ENCODE measurements at regions not wholly inside any gene's neighbourhood (a gene's known extent, or its start where the extent isn't known, plus 50 kb on each side); places are given as distances from the start of the nearest gene placed in this dataset.

GRCh38 chr13:18996221-18996620 is 185.4 kb downstream of the TUBA3C start:
- DNase-seq, result no peak
- Histone ChIP-seq H3K36me3 (ENCODE audit: control insufficient read depth, insufficient read depth, low read length) (no peaks in the 10 kb centered on the region), H3K27ac (ENCODE audit: low read length) (no peak overlapping the region), H3K4me3 (ENCODE audit: low read length) (no peak overlapping the region), H3K27me3 (ENCODE audit: control insufficient read depth, insufficient read depth, low read length) (no peaks in the 10 kb centered on the region), H3K4me1 (ENCODE audit: control insufficient read depth, insufficient read depth, low read length) (no peaks in the 10 kb centered on the region), H3K9me3 (ENCODE audit: control insufficient read depth, insufficient read depth, low read length) (peaks cover 15% of the 10 kb centered on the region)
- no peak for ATAC-seq
- H3K9me3 Mint-ChIP-seq, result peaks cover 45 to 54% of the 10 kb centered on the region in 2 donors
- WGBS (ENCODE audit: insufficient coverage), result 50% methylated on average over 2 of the region's 2 CpGs
- no peaks in the 10 kb centered on the region for H3K4me1 Mint-ChIP-seq
- no peak for TF ChIP-seq CTCF (IDR thresholded peaks at IDR 0.05)
- H3K36me3 Mint-ChIP-seq, result peaks cover 7% of the 10 kb centered on the region
- H3K27me3 Mint-ChIP-seq (ENCODE audit: low read depth in 2 of 2), result no peaks in the 10 kb centered on the region
- H3K27ac Mint-ChIP-seq, result no peak overlapping the region
- intact Hi-C loops (cut with micrococcal nuclease), result no loop called here
- H3K4me3 Mint-ChIP-seq, result no peak overlapping the region

- no peak for ATAC-seq
- WGBS (ENCODE audit: insufficient coverage), result 72% methylated on average over 1 of the region's 1 CpG
- Mint-ChIP-seq H3K4me1 (no peaks in the 10 kb centered on the region), H3K9me3 (peaks cover 45 to 55% of the 10 kb centered on the region in 2 donors), H3K27ac (no peak overlapping the region), H3K27me3 (ENCODE audit: low read depth in 2 of 2) (no peaks in the 10 kb centered on the region), H3K36me3 (peaks cover 7% of the 10 kb centered on the region), H3K4me3 (no peak overlapping the region)
- Histone ChIP-seq H3K36me3 (ENCODE audit: control insufficient read depth, insufficient read depth, low read length) (no peaks in the 10 kb centered on the region), H3K4me3 (ENCODE audit: low read length) (no peak overlapping the region), H3K27ac (ENCODE audit: low read length) (no peak overlapping the region), H3K4me1 (ENCODE audit: control insufficient read depth, insufficient read depth, low read length) (no peaks in the 10 kb centered on the region), H3K9me3 (ENCODE audit: control insufficient read depth, insufficient read depth, low read length) (peaks cover 15% of the 10 kb centered on the region), H3K27me3 (ENCODE audit: control insufficient read depth, insufficient read depth, low read length) (no peaks in the 10 kb centered on the region)
- no peak for TF ChIP-seq CTCF (IDR thresholded peaks at IDR 0.05)
- DNase-seq, result no peak
- intact Hi-C loops (cut with micrococcal nuclease), result no loop called here
Measured at GRCh38 chr13:18995259-18995873, 186.3 kb downstream of the TUBA3C start.

GRCh38 chr13:18993884-18994660 is 187.6 kb downstream of the TUBA3C start:
- H3K4me3 Mint-ChIP-seq, result no peak overlapping the region
- H3K27ac Mint-ChIP-seq, result no peak overlapping the region
- H3K9me3 ChIP-seq (ENCODE audit: control insufficient read depth, insufficient read depth, low read length), result peaks cover 15% of the 10 kb centered on the region
- H3K36me3 ChIP-seq (ENCODE audit: control insufficient read depth, insufficient read depth, low read length), result no peaks in the 10 kb centered on the region
- H3K4me3 ChIP-seq (ENCODE audit: low read length), result no peak overlapping the region
- peaks cover 7% of the 10 kb centered on the region for H3K36me3 Mint-ChIP-seq
- intact Hi-C loops (cut with micrococcal nuclease), result no loop called here
- no peak overlapping the region for H3K27ac ChIP-seq (ENCODE audit: low read length)
- H3K27me3 ChIP-seq (ENCODE audit: control insufficient read depth, insufficient read depth, low read length), result no peaks in the 10 kb centered on the region
- no peak for ATAC-seq
- peaks cover 48 to 56% of the 10 kb centered on the region in 2 donors for H3K9me3 Mint-ChIP-seq
- DNase-seq, result no peak
- no peak for TF ChIP-seq CTCF (IDR thresholded peaks at IDR 0.05)
- H3K4me1 Mint-ChIP-seq, result no peaks in the 10 kb centered on the region
- WGBS (ENCODE audit: insufficient coverage), result 86% methylated on average over 2 of the region's 2 CpGs
- H3K4me1 ChIP-seq (ENCODE audit: control insufficient read depth, insufficient read depth, low read length), result no peaks in the 10 kb centered on the region
- H3K27me3 Mint-ChIP-seq (ENCODE audit: low read depth in 2 of 2), result no peaks in the 10 kb centered on the region

Measured in natural killer cell (primary cell).